Neural progenitor cell (in vitro differentiated cells): ENCODE measurements at regions not wholly inside any gene's neighbourhood (a gene's known extent, or its start where the extent isn't known, plus 50 kb on each side); places are given as distances from the start of the nearest gene placed in this dataset.

Experiments
- DNase-seq: peaks from one replicate; pipeline ENCODE4 v3.0.0-alpha.2; 2016; ENCODE audit warnings: low spot score
- H2AFZ ChIP-seq: fragments of 200-600 bp; sonication (generic); replicated peaks from 2 replicates; pipeline ENCODE4 v1.6.1; 2016; ENCODE audit warnings: antibody characterized with exemption
- H3F3A ChIP-seq: fragments of 200-600 bp; sonication (generic); 2 replicates; pipeline ENCODE4 v1.6.1; 2016; ENCODE audit warnings: antibody characterized with exemption, low read depth
- H3K27ac ChIP-seq: fragments of 200-600 bp; sonication (generic); 2 replicates; pipeline ENCODE4 v1.5.1; 2016; ENCODE audit warnings: mild to moderate bottlenecking
- H3K27me3 ChIP-seq: fragments of 200-600 bp; sonication (generic); 2 replicates; pipeline ENCODE4 v1.6.1; 2016; ENCODE audit warnings: mild to moderate bottlenecking, moderate library complexity
- H3K36me3 ChIP-seq: fragments of 200-600 bp; sonication (generic); 2 replicates; pipeline ENCODE4 v1.5.1; 2016
- H3K4me1 ChIP-seq: fragments of 200-600 bp; sonication (generic); 2 replicates; pipeline ENCODE4 v1.6.1; 2016; ENCODE audit warnings: mixed run types
- H3K4me2 ChIP-seq: fragments of 200-600 bp; sonication (generic); 2 replicates; pipeline ENCODE4 v1.6.1; 2016
- H3K4me3 ChIP-seq: fragments of 200-600 bp; sonication (generic); 2 replicates; pipeline ENCODE4 v1.5.1; 2016
- H3K79me2 ChIP-seq: fragments of 200-600 bp; sonication (generic); 2 replicates; pipeline ENCODE4 v1.6.1; 2016; ENCODE audit warnings: low read depth
- H3K9ac ChIP-seq: fragments of 200-600 bp; sonication (generic); 2 replicates; pipeline ENCODE4 v1.6.1; 2016
- H3K9me3 ChIP-seq: fragments of 200-600 bp; sonication (generic); 2 replicates; pipeline ENCODE4 v1.5.1; 2016; ENCODE audit warnings: low read depth
- H4K20me1 ChIP-seq: fragments of 200-600 bp; sonication (generic); 2 replicates; pipeline ENCODE4 v1.6.1; 2016; ENCODE audit warnings: low read depth
- H3K27ac Mint-ChIP-seq: 3 replicates; pipeline ENCODE4 v1.8.0; 2021; ENCODE audit warnings: mixed read lengths
- H3K27me3 Mint-ChIP-seq: 2 replicates; pipeline ENCODE4 v1.8.0; 2022; ENCODE audit warnings: low read depth, mild to moderate bottlenecking, inconsistent platforms, moderate library complexity, mixed read lengths; ENCODE audit not compliant: insufficient read depth
- H3K36me3 Mint-ChIP-seq: 3 replicates; pipeline ENCODE4 v1.8.0; 2021; ENCODE audit warnings: mixed read lengths
- H3K4me1 Mint-ChIP-seq: 3 replicates; pipeline ENCODE4 v1.8.0; 2021; ENCODE audit warnings: mixed read lengths
- H3K4me3 Mint-ChIP-seq: 3 replicates; pipeline ENCODE4 v1.8.0; 2021; ENCODE audit warnings: mild to moderate bottlenecking, moderate library complexity, mixed read lengths
- H3K9me3 Mint-ChIP-seq: 3 replicates; pipeline ENCODE4 v1.8.0; 2020; ENCODE audit warnings: mixed read lengths
- CTCF ChIP-seq: fragments of 200-600 bp; sonication (generic); IDR thresholded peaks from 2 replicates; pipeline ENCODE4 v1.5.1; 2017; ENCODE audit warnings: antibody characterized with exemption, mild to moderate bottlenecking
- EZH2 ChIP-seq: fragments of 200-600 bp; sonication (generic); IDR thresholded peaks from 2 replicates; pipeline ENCODE4 v1.6.1; 2017; ENCODE audit warnings: antibody characterized with exemption, mild to moderate bottlenecking, moderate library complexity
- EZH2phosphoT487 ChIP-seq: fragments of 200-600 bp; sonication (generic); IDR thresholded peaks from 2 replicates; pipeline ENCODE4 v1.6.1; 2017; ENCODE audit warnings: antibody characterized with exemption

- no peaks in the 10 kb centered on the region for H3K36me3 ChIP-seq
- no peak overlapping the region for H2AFZ ChIP-seq
- H3K27me3 ChIP-seq, result no peaks in the 10 kb centered on the region
- no peaks in the 10 kb centered on the region for H3F3A ChIP-seq
- no peak overlapping the region for H3K27ac ChIP-seq
- Mint-ChIP-seq H3K36me3 (no peaks in the 10 kb centered on the region), H3K27ac (no peak overlapping the region), H3K9me3 (no peaks in the 10 kb centered on the region), H3K27me3 (no peaks in the 10 kb centered on the region), H3K4me3 (no peak overlapping the region), H3K4me1 (peaks cover 9% of the 10 kb centered on the region)
- no peaks in the 10 kb centered on the region for H3K79me2 ChIP-seq
- peaks cover 11% of the 10 kb centered on the region for H3K4me1 ChIP-seq
- no peaks in the 10 kb centered on the region for H3K9me3 ChIP-seq
- no peak overlapping the region for H3K4me3 ChIP-seq
- H3K4me2 ChIP-seq, result no peak overlapping the region
- H4K20me1 ChIP-seq, result no peaks in the 10 kb centered on the region
- TF ChIP-seq EZH2phosphoT487, result no peak
- TF ChIP-seq CTCF, result no peak
- no peak for TF ChIP-seq EZH2
- DNase-seq, result no peak
- no peak overlapping the region for H3K9ac ChIP-seq
These were observed 486.3 kb downstream of the NR4A2 start for GRCh38 chr2:155846259-155846658.

DNA sequence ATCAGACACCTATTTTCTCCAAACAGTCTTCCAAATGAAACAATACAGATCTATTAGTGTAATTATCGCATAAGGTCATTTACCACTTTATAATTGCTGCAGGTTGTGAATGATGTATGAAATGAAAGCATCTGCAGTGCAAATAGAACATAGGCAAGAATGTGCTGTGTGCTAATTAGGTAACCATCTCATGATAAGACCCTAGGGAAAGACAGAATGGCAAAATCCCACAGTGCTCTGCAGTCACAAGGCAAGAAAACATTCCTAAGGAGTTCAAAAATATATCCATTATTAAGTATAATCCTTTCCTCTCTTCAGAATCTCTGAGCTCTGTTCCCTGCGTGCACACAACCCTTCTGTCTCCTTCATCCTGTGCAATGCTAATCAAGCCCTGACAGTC lies 488.1 kb downstream of the NR4A2 start:
- Mint-ChIP-seq H3K4me3 (no peak overlapping the region), H3K4me1 (peaks cover 9% of the 10 kb centered on the region), H3K36me3 (no peaks in the 10 kb centered on the region), H3K9me3 (no peaks in the 10 kb centered on the region), H3K27ac (no peak overlapping the region), H3K27me3 (no peaks in the 10 kb centered on the region)
- H3K9me3 ChIP-seq, result no peaks in the 10 kb centered on the region
- no peaks in the 10 kb centered on the region for H4K20me1 ChIP-seq
- H3K9ac ChIP-seq, result no peak overlapping the region
- H3K27me3 ChIP-seq, result no peaks in the 10 kb centered on the region
- H3K36me3 ChIP-seq, result no peaks in the 10 kb centered on the region
- no peak overlapping the region for H3K27ac ChIP-seq
- no peak for TF ChIP-seq EZH2phosphoT487
- no peak for TF ChIP-seq EZH2
- no peak for TF ChIP-seq CTCF
- H3F3A ChIP-seq, result no peaks in the 10 kb centered on the region
- H3K4me2 ChIP-seq, result no peak overlapping the region
- H3K4me1 ChIP-seq, result peaks cover 14% of the 10 kb centered on the region
- no peak overlapping the region for H2AFZ ChIP-seq
- no peak for DNase-seq
- H3K4me3 ChIP-seq, result no peak overlapping the region
- no peaks in the 10 kb centered on the region for H3K79me2 ChIP-seq

DNA sequence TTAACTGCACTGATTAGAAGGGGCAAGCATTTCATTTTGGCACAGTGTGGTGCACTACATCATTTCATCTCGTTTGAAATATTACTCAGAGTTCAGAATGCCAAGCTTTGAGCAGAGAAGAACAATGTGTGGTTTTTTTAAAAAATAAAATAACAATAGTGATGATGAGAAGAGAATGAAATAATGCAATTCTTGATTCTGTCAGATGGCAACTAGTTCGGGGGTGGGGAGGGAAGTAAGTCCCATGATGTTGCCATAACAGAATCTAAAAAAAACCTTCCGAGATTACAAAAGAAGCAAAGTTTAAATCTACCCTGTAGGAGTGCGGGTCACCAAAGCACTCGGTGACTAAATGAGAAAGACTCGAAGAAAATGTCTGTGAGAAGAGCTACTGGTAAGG lies 490.4 kb downstream of the NR4A2 start:
- H3K27ac ChIP-seq, result no peak overlapping the region
- no peaks in the 10 kb centered on the region for H3K9me3 ChIP-seq
- H3K4me3 Mint-ChIP-seq, result no peak overlapping the region

More for the DNA sequence above, 490.4 kb downstream of the NR4A2 start:
- no peak overlapping the region for H3K9ac ChIP-seq
- DNase-seq, result no peak
- H3K36me3 Mint-ChIP-seq, result no peaks in the 10 kb centered on the region
- H3K36me3 ChIP-seq, result no peaks in the 10 kb centered on the region
- H4K20me1 ChIP-seq, result no peaks in the 10 kb centered on the region
- H3K27me3 Mint-ChIP-seq, result no peaks in the 10 kb centered on the region
- H3K4me1 Mint-ChIP-seq, result peaks cover 9% of the 10 kb centered on the region
- H3K4me3 ChIP-seq, result no peak overlapping the region
- H3K4me2 ChIP-seq, result no peak overlapping the region
- H3K27ac Mint-ChIP-seq, result no peak overlapping the region
- H3F3A ChIP-seq, result no peaks in the 10 kb centered on the region
- H3K27me3 ChIP-seq, result no peaks in the 10 kb centered on the region
- peaks cover 14% of the 10 kb centered on the region for H3K4me1 ChIP-seq
- no peak overlapping the region for H2AFZ ChIP-seq
- TF ChIP-seq EZH2 (no peak), EZH2phosphoT487 (no peak), CTCF (no peak)
- no peaks in the 10 kb centered on the region for H3K79me2 ChIP-seq
- H3K9me3 Mint-ChIP-seq, result no peaks in the 10 kb centered on the region
